Islet of Langerhans (tissue), 1 donor: ENCODE measurements at regions not wholly inside any gene's neighbourhood (a gene's known extent, or its start where the extent isn't known, plus 50 kb on each side); places are given as distances from the start of the nearest gene placed in this dataset.
"Not testable (repeated sequence)": the region's sequence is repeated elsewhere in the genome, so short reads cannot be mapped to it uniquely, and the experiment has no call there.

Source experiments
- FAIRE-seq: peaks from one replicate; lab custom pipeline; 2011; peaks lifted over from hg19 to GRCh38; lab: Jason Lieb, UNC

DNA sequence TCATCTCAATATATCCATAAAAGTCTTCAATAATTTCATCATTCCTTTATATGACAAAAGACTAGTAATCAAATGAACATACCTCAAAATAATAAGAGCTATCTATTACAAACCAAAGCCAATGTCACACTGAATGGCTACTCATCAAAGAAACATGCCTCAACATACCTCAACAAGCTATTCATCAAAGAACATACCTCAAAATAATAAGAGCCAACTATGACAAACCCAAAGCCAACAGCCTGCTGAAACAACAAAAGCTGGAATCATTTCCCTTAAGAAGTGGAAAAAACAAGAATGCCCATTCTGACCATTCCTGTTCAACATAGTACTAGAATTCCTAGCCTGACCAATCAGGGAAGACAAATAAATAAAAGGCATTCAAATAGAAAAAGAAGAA is 1373.7 kb downstream of the BRINP3 start:
- FAIRE-seq = no peak

DNA sequence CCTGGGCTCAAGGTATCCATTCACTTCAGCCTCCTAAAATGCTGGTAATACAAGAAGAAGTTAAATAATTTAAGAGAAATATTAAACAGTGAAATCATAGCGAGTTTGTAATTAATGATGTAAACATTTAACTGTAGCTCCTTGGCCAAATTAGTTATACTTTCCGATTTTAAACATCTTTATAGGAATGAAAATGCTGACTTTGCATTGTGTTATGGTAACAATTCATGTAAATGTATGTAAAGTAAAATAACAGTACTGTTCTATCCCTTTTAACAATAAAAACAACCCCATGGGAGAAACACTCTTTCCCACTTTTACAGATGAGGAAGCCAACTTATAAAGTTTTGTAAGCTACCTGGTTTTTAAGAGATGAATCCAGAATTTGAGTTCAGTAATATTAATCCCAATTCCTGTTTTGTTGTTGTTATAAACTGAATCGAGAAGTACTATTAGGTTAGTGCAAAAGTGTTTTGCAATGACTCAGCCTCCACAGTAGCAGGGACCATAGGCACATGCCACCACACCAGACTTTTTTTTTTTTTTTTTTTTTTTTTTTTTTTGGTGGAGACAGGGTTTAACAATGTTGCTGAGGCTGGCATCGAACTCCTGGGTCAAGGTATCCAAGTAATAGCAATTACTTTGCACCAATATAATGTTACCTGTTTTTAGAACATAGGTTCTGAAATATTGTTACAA is 1360.4 kb downstream of the BRINP3 start:
- FAIRE-seq = no peak

DNA sequence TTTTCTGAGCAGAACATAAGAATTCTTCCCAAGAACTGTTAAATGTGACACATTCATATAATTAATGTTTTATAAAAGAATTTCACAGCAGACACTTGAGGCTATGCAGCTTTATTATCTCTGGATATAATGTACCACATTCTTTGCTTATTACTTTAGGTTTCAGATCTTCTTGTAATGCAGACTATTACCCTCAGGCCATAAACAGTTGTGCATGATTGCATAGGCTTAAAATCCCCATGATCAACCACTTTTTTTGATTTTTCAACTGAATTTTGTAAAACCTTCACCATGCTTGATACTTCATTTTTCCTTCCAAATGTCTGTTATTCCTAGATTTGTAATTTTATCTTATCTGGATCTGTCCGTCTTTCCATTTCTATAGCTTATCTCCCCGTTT is 1355.7 kb downstream of the BRINP3 start:
- no peak for FAIRE-seq

DNA sequence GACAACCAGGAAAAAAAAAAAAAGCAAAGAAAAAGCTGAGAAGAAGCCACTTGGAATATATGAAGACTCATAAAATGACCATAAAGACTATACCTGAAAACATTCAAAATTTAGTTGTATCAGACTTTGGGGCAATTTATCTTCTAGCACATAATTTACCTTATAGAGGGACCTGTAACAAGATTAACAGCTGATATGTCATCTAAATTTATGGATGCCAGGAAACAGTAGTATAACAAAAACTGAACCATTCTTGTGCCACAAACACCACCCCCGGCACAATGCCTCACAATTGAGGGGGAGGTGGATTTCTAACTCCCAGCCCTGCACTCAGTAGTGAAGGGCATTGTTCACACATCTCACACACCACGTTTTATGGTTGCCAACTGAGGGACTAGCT is 1352.0 kb downstream of the BRINP3 start:
- no peak for FAIRE-seq

DNA sequence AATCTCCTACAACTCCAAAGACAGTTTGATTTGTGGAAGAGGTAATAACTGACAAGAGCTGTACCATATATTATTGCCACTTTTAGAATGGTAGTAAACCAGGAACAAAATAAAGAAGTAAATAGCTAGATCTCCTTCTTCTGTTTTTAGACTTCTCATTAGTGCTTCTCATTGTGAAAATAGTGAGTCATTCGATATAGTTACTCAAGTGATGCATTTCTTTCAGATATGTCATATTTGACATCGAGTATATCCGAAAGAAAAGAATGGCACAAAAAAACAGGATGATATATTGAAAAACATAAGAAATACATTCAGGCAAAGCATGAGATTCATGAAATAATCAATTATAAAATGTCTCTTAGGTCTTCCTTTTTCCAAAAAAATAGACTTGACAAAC is 1346.1 kb downstream of the BRINP3 start:
- no peak for FAIRE-seq

DNA sequence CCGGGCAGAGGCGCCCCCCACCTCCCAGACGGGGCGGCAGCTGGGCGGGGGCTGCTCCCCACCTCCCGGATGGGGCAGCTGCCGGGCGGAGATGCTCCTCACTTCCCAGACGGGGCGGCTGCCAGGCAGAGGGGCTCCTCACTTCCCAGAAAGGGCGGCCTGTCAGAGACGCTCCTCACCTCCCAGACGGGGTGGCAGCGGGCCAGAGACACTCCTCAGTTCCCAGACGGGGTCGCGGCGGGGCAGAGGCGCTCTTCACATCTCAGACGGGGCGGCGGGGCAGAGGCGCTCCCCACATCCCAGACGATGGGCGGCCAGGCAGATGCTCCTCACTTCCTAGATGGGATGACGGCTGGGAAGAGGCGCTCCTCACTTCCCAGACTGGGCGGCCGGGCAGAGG is 1337.9 kb downstream of the BRINP3 start:
- not testable (repeated sequence) for FAIRE-seq

DNA sequence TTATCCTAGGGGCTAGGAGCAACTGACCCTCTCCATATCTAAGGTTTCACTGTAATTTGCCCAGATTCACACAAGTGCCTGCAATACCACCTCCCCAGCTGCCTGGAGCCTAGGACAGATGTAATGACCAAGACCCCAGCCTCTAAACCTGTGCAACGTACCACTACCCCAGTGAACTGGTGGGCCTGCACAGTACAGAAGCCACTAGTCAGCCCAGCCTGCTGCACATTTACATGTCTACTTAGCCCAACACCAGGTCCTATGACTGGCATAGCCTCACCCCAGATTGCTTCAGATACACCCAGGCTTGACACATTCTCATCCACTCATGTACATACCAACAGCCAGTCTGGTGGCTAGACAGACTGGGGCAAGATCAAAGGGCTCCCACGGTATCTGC is 1336.6 kb downstream of the BRINP3 start:
- no peak for FAIRE-seq

DNA sequence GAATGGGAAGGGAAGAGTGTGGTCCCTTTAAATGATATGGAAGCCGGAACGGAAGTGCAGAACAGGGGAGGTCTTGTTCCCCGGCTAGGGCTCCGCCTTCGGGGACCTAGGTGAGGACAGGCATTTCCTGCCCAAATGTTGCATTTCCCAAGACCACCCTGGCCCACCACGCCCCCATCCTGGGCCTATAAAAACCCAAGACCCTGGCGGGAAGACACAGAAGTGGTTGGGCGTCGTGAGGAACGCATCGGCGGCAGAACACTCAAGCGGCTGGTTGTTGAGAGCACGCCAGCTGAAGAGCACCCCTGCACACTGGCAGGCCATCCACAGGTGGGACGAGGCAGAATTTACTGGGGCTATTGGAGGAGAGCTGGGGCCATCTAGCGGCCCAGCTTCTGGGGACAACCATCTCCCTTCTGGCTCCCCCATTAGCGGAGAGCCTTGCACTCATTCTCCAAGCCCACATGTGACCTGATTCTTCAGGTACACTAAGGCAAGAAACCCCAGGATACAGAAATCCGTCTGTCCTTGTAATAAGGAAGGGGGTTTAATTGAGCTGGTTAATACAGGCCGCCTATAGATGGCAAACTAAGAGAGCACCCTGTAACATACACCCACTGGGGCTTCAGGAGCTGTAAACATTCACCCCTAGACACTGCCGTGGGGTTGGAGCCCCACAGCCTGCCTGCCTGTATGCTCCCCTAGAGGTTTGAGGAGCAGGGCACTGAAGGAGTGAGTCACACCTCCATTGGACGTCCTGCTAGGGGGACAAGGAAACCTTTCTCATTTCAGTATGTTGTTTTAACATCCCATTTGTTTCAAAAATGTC is 1327.9 kb downstream of the BRINP3 start:
- FAIRE-seq = no peak

DNA sequence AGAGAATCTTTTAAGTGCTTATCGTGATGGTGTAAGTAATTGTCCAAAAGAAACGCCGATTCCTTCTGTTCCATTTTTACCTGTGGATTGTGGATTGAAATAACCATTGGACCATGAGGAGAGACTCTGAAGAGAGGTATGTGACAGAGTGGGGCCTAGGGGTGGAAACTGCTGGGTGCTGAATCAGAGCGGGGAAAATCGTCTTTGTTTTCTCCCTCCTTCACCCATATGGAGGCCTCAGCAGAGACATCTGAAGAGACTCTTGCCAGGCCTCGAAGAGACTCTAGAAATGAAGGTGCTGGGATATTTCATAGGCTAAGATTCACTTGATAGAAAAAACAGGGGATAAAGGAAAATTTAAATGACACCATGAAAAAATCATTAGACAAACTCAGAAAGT is 1327.0 kb downstream of the BRINP3 start:
- no peak for FAIRE-seq

DNA sequence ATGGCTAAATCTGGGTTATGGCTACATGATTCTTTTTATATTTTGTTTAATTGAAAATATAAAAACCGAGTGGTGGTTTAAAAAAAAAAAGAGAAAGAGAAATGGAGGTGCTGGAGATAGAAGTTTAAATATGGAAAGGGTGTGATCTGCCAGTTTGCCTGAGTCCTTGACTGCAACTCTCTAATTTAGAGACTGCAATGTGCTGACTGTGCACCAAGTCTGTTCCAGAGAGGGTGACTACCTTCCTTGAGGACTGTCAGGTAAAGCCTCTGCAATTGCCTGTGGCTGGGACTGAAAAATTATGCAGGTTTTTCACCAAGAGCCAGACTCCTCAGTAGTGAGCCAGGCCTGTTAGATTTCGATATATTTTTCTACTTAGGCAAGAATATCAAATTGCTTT is 1326.3 kb downstream of the BRINP3 start:
- FAIRE-seq = no peak

DNA sequence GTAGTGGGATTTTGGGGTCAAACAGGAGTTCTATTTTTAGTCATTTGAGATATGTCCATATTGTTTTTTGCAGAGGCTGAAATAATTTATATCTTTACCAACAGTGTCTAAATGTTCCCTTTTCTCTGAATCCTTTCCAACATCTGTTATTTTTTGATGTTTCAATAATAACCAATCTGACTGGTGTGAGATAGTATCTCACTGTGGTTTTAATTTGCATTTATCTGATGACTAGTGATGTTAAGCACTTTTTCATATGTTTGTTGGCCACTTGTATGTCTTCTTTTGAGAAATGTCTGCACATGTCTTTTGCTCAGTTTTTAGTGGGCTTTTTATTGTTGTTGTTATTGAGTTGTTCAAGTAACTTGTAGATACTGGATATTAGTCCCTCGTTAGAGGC is 1325.0 kb downstream of the BRINP3 start:
- no peak for FAIRE-seq

DNA sequence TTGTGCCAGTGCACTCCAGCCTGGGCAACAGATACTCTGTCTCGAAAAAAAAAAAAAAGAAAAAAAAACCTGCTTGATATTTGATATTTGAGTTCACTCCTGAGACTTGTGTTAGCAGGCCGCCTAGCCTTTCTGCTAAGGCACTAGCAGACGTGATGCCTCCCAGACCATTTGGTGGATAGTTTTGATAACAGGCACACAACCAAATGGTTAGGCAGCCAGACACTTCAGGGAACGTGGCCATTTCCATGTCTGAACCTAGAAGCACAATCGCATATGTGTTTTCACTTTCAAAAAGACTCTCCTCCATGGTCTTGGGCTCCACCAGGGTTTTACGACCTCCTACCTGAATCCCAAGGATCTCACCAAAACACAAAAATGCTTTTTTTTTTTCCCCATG is 1319.5 kb downstream of the BRINP3 start:
- FAIRE-seq = no peak

DNA sequence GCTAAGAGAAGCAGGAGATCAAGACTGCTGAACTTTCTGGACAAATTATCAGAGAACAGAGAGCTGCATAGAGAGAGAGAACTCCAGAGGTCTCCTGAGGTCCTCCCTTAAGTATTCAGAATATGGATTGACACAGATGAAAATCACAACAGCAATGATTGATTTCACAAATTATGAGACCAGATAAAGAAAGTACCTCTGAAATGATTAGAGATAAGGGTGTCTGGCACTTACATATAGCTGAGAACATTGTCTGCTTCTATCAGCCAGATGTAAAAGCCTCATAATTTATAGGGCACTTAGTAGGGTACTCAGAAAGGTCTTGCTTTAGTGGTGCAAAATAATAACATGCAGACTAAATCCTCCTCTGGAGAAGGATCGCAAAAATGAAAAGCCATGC is 1301.8 kb downstream of the BRINP3 start:
- FAIRE-seq = no peak

DNA sequence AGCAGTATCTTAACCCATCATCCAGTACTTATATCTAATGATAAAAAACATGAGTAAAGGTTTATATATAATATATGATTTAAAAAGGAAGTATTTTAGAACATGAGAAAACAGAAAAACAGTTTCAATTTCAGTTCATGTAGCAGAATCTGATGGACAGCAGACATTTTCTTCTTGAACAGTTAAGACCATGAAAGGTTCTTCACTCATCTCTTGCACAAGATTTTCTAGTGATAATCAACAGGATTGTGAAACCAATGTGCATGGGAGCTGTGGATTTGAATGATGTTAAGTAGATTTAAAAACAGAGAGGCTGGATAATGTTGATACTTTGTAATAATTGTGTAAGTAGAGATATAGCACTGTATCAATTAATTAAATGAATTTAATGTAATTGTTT is 1297.6 kb downstream of the BRINP3 start:
- no peak for FAIRE-seq

DNA sequence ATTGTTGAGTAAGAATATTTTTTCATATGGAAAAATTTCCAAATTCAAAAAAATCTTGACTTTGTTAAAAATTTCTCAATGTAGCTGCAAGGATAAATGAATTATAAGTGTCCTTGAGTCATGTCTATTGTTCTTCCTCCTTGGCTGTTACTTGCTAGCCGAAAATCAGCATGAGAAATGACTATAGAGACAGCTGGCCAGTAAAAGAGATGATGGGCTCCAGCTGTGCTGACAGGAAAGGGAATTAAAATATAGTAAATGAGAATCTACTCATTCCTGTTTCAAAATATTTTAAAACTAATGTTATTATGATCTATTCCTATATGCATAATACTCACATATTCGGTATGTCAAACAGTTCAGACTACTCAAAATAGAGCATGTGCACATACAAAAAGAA is 1292.6 kb downstream of the BRINP3 start:
- no peak for FAIRE-seq

DNA sequence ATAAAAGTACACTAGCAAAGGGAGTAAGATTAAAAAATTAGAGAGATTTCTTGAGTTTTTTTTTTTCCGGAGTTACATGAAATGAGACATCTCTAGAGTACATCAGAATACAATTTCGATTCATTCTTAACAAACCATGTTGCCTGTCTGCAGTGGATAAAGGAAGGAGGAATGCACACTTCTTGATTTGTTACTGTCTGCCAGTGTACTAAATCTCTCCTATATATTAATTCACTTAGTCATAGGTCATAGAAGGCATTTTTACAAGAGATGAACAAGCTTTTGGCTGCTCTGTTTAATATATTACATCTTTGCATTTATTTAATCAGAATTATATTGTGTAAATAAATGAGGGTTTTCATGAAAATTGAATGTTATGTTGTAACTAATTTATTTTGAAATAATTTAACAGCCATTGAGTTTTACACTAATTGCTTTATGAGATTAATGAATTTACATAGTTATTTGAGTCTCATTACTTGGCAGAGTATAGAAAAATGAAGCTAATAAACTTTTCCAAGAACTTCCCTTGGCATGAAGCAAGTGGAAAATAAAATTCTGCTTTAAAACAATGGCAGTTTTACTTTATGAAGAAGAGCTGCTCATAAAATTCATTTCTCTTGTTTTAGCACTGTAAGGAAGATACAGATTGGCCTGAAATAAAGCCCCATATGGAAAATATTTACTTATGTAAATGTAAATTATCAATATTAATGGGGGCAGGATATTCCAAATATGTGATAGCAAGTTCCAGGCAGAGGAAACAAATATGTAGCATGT is 1284.7 kb downstream of the BRINP3 start:
- no peak for FAIRE-seq

DNA sequence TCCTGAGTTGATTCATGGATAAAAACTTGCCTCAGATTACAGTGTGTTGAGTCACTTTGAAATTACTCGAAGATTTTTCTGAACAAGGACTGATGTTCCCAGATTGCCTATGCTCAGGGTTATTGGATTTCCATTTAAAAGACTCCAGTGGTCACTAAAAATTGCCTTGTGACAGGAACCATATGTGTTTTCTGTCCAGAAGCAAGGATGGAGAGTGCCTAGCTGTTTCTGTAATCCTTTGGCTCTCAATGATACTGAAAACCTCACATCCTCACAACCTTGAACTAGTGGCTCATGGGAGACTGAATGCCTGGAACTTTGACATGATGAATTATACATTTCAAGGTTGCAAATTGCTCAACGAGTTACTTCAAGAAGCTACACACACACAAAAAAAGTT is 1271.8 kb downstream of the BRINP3 start:
- no peak for FAIRE-seq

DNA sequence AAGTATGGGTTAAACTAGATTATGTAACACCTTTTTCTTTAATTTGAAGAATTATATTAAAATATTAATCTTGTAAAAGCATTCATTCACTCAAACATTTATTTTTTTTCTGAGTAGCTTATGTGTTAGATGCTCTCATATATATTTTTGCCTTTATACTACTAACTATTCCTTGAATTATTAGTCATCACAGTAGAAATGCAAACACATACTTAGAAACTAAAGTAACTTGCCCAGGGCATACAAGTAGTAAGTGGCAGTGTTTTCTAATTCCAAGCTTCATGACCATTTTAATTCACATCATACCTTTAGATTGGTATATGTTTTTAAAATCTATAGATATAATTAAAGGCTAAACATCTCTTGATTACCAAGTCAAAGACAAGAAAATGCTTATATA is 1271.0 kb downstream of the BRINP3 start:
- FAIRE-seq = no peak

DNA sequence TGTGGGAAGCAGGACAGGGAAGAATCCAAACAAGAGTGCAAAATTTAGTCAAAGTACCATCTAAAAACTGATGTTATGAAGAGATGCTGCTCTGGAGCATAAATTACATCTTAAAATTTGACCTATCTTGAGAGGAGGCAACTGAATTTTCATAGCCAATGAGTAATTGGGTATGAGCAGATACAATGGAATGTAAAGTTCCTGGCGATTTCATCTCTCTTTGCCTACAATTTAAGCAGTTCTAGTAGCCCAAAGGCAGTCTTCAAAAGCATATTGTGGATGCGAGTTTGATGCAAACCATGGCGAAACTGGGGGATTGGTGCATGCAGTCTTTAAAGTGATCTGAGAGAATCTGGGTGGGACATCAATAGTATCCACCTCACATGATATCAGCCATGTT is 1265.9 kb downstream of the BRINP3 start:
- FAIRE-seq = no peak

DNA sequence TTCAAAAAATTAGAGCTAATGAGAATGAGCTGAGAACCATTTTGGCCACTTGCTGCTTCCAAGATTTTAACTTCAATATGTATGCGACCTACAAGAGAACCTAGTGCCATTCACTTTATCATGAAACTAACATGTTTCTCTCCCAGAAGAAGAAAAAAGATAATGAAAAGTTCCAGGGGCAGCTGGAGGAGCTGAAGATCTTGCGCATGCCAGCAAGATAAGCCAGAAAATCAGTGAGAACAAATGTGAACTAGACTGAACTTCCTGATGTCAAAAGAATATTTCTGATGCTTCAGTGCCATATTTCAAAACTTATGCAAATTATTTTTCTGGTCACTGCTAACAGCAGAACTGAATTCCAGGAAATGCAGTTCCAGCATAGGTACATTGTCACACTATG is 1265.1 kb downstream of the BRINP3 start:
- FAIRE-seq = no peak

DNA sequence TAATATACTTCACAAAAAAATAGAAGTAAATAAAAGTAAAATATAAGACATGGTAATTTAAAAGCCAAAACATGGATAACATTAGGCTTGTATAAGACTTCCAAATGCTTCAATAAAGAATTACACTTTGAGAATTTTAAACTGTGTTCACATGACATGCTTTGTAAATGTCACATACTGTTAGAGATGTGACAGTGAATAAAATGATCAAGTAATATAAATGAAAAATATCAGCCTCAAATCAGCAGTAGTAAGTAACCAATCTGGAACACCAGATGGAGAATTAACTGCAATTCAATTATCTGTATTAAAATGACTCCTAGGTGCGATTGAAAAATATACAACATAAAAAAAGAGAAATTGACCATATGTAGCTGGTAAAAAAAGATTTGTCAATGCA is 1260.8 kb downstream of the BRINP3 start:
- no peak for FAIRE-seq

DNA sequence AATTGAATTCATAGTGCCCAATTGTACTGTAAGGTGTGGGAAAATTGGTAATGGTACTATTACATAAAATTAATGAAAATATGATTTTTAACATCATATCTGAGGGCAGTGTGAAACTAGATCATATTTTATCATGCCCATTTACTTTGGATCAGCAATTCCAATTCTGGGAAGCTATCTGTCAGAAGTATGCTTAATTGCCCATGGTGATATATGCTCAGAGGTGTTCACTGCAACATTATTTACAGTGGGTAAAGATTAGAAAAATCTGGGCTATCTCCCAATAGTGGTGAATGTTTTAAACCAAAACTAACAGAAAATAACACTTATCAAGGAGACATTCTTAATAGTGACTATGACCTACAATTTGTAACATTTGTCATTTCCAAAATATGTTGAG is 1260.0 kb downstream of the BRINP3 start:
- no peak for FAIRE-seq

DNA sequence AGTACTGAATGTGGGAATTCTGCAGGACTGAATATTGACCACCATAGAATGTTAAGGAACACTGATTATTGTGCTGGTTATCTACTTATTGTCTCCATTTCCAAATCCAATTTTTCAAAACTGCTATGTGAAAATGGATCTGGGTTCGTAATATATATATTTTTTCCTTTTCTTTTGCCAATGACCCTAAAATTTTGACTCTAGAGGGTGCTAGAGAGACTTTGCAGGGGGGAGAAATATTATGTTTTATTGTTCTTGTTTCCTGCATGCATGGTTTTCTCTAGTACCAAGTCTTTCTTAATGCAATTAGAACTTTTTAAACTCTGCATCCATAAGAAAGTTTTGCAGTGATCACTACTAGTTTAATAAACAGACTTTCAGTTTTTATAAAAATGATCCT is 1256.9 kb downstream of the BRINP3 start:
- FAIRE-seq = no peak
